Amniotic epithelial cell (primary cell): ENCODE measurements at regions not wholly inside any gene's neighbourhood (a gene's known extent, or its start where the extent isn't known, plus 50 kb on each side); places are given as distances from the start of the nearest gene placed in this dataset.
"Not testable (repeated sequence)": the region's sequence is repeated elsewhere in the genome, so short reads cannot be mapped to it uniquely, and the experiment has no call there.

Experiments used
- DNase-seq: peaks from one replicate; pipeline ENCODE4 v3.0.0-alpha.2; 2010; ENCODE audit warnings: low read depth

DNA sequence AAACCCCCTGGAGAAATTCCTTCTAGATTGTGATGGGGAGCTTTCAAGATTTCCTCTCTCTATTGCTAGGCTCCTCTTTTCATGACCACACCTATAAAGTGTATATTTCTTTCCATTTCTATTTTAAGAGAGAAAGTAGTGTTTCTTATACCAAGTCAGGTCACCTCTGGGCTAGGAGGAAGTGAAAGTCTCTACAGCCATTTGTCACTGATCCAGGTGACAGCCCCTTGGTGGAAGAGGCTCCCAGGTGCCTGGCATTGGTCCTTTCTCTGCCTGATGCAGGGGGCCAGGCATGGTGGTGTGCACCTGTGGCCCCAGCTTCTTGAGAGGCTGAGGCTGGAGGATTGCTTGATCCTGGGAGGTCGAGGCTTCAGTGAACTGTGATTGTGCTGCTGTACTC, 64.7 kb downstream of the DHCR7 start:
- DNase-seq: no peak

DNA sequence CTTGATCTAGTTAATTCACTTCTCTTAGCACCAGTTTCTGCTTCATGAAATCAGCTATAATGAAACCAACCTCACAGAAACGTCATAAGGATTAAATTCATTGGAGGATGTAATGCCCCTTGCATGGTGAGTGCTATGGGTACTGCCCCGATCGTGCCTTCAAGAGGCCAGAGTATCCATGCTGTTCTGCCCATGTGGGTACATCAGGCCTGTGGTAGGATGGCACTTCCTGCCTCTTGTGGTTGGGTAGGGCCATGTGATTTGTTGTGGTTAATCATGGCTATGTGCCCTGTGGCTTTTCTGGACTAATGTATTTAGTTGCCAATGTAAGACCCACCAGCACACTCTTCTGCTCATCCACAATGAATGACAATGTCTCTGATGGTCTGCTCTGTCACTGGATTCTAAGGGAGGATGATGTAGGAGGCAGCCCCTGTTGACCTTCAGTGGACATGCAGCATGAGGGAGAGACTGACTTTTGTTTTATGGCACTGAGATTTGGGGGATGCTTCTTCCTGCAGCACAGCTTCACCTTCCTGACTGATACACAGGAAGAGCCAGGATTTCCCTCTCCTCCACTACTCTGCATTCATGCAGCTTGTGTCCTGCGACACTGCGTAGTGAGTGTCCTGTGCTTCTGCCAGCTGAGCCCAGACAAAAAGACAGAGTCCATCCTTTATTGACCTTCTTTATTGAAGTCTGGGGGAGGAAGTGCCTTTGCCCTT, 66.2 kb downstream of the DHCR7 start:
- no peak for DNase-seq

DNA sequence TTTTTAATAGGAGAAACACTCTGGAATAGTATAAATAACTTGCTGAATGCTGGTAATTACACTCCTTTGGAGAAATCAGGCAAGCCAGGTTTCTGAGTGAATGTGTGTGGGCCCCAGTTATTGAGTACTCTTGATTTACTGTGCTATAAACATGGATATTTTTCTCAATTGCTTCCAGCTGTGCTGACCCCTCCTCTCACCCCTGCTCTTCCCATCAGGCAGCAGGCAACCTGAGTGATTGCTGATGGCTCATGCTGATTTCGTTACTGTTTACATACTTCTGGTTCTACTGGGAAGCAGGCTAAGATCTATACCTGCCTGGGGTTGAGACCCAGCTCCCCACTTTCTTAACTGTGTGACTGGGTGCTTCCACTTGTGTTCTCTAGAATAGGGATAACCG, 68.5 kb downstream of the DHCR7 start:
- DNase-seq: no peak

- no peak for DNase-seq
Measured at GRCh38 chr11:71373791-71374454, 74.3 kb downstream of the DHCR7 start.

DNA sequence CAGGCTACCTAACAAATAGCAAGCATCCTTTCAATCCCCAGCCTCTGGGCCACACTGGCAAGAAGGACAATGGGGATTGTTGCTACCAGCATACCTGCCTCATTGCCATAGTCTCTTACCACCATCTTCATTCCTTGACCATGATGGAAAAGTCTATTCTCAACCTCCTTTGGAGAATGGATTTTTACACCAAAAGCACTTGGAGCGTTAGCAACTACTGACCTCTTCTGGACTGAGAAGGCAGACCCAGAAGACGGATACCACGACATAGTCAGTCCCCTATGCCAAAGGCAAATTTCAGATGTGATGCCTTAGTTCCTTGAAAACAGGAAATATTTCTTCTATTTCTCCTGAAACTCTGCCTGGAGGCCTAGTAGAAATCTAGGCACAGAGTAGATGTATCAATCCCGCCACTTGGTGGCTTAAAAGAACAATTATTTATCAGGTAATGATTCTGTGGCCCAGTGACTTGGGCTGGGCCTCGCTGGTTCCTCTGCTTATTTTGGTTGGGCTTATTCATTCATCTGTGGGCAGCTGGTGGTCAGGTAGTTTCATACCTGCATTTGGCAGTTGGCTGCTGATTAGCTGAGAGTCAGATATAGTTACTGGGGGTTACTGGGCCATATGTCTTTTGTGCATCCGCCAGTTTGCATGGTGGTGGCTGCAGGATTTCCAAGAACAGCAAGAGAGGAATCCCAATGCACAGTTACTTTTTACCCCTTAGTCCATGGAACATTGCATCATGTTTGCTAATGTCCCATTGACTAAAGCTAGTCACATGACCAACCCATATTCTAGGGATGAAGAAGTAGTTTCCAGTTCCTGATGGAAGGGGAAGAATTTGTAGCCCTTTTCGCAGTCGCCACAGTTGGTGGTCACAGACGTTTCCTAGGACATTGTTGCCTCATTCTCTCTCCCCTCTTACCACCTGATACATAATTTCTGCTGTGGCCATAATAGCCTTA, 75.2 kb downstream of the DHCR7 start:
- DNase-seq: peak; percentile 2

GRCh38 chr11:71371674-71372069, 76.5 kb downstream of the DHCR7 start:
- no peak for DNase-seq

DNA sequence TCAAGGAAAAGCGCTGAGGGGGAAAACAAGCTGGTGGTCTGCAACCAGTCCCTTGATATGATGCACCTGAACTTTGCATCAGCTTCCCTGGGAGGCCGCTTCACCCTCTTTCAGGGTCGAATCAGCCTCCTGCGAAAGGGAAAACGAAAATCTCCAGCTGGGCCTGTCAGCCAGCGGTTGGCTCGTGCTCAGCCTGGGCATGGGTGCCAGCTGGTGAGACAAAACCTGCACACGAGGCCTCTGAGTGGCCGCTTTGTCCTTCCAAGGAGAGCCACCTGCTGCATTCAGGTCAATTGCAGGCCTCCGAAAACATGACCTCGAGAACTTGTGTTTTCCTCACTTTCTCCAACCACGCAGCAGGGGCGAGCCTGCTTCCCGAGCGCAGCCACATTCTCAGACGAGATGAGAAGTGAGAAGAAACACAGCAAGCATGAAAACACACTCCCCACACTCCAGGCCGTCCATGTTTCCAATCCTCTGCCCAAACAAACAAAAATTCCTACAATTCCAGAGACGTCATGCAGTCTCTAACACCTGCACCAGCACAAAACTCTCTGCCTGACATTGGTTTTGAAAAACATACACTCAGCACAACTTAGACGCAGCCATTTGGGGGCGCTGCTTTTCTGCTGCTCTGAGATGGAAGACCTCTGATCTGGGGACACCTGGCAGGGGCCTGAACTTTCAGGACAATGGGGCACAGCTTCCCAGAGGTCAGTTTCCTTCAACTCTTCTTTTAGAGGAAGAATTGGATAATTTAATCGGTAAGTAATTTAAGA, 77.1 kb downstream of the DHCR7 start:
- DNase-seq: no peak

- no peak for DNase-seq
Measured at GRCh38 chr11:71370020-71370747, 78.0 kb downstream of the DHCR7 start.

GRCh38 chr11:71369411-71369810, 78.8 kb downstream of the DHCR7 start:
- DNase-seq: no peak

DNA sequence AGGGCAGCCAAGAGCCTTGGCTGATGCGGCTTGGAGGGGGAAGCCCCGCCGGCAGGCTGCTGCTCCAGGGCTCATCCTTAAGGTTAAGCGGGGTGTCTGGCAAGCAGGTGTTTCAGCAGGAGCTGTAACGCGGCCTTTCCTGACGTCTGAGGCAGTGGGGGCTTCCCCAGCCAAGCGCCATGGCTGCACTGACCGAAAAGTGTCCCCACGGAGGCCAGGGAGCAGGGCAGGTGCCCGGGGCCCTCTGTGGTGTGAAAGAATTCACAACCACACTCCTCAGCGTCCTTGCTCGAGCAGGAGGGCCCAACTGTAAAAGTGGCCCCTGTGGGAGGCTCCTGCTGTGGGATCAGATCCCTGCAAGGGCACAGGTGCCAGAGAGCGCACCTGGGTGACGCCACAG, 79.2 kb downstream of the DHCR7 start:
- DNase-seq: no peak

DNA sequence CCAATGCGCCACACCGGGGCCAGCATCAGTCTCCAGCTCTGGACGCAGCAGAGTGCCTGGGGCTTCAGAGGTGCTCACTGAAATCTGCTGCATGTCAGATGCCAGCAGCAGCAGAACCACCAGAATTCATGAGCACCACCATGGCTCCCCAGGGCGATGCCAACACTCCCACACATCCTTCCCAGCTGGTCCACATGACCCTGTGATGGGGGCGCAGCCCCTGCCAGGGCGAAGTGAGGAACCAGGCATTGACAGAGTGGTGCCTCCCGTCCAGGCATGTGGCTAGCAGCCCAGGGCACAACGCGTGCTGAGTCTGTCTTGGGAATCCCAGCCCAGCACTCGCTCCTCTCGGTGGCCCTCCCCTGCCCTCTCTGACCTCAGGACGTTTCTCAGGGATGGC, 80.4 kb downstream of the DHCR7 start:
- DNase-seq: no peak

DNA sequence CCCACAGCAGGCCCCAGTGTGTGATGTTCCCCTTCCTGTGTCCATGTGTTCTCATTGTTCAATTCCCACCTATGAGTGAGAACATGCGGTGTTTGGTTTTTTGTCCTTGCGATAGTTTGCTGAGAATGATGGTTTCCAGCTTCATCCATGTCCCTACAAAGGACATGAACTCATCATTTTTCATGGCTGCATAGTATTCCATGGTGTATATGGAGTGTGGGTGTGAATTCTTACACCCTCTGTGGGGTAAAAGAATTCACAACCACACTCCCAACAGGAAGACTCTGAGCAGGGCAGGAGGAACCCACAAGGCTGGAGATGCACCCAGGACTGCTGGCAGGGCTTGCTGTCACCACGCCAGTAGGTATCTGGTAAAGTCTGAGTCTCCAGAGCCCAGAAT, 80.9 kb downstream of the DHCR7 start:
- not testable (repeated sequence) for DNase-seq

GRCh38 chr11:71366076-71366475, 82.1 kb downstream of the DHCR7 start:
- no peak for DNase-seq

GRCh38 chr11:71365626-71366025, 82.6 kb downstream of the DHCR7 start:
- DNase-seq: no peak

DNA sequence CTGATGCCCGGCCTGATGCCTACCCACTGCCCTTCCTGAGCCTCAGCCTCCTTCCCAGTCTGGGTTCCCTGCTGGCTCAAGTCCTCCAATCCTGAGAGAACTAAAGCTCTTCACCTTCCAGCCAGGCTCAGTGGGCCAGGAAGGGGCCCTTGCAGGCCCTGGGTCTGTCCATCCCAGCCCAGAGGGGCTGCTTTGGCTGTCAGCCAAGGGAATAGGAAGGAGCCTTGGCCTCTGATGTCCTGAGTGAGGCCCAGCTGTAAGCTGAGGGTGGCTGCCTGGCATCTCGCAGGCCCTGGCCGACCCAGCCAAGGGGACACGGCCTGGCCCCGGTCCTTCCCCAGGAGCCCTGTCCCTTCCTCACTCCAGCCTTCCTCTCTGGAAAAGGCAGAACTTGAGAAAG, 83.4 kb downstream of the DHCR7 start:
- DNase-seq: no peak

DNA sequence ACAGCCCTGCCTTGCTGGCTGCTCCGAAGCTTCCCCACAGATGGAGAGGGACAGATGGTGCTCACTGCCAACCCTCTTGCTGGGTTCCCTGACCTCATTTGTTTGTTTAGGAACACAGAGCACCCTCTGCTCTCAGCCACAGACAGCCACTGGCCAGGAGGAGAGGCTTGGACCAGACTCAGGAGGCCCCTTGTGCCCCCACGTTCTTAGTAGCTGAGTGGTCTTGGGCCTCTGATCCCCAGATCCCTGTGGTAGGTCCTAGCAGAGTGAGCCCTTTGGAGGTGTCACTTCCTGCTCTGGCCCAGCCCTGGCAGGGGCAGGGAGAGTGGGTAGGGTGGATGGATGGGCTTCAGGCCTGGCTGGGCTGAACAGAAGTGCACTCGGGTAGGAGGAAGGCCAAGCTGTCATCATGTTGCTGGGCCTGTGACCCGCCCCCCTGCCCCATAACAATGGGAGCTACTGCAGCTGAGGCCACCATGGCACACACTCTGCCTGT, 84.0 kb downstream of the DHCR7 start:
- DNase-seq: no peak

- DNase-seq: no peak
Measured at GRCh38 chr11:71363721-71364120, 84.5 kb downstream of the DHCR7 start.

DNA sequence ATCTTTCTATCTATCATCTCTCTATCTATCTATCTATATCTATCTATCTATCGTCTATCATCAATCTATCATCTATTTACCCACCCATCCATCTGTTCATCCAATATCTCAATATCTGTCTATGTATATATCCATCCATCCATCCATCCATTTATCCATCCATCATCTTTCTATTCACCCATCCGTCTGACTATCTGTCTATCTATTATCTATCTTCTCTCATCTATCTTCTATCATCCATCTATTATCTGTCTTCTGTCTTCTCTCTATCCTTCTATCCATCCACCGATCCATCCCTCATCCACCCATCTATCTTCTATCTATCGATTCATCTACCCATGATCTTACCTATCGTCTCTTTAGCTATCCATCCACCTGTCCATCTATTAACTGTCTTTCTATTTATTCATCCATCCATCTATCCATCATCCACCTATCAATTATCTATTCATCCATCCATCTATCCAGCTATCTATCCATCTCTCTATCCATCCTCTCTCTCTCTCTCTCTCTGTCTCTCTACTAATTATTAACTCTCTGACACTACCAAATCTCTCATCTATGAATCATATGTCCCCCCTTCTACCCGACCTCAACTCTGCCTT, 89.1 kb downstream of the DHCR7 start:
- DNase-seq: no peak

DNA sequence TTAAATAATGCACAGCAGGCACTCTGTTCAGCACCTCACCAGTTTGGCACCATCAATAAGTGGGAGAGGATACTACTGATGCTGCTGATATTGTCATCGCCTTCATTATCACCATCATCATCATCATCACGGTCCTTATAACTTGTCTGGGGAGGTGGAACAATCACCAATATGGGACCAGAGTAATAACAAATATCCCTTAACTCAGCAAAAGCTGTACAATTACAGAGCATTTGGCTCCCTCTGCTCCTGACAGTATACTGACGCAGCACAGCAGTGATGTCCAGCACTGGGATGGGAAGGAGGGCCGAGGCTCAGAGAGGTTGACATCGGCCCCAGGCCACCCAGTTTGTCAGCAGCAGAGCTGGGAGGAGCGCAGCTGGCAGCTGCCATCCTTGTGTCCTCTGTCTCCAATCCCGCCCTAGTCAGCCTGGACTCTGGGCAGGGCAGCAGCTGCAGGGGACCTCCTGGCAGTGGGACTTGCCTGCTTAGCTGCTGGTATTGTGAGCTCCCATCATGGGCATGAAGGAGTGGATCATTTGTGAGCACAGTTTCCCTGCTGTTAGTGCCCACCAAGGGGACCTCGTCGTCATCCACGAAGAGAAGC, 90.0 kb downstream of the DHCR7 start:
- no peak for DNase-seq

GRCh38 chr11:71357414-71357813, 90.8 kb downstream of the DHCR7 start:
- DNase-seq: no peak
